MM.1S (cell line): ENCODE measurements at regions not wholly inside any gene's neighbourhood (a gene's known extent, or its start where the extent isn't known, plus 50 kb on each side); places are given as distances from the start of the nearest gene placed in this dataset.

Experiments used
- DNase-seq: peaks from one replicate; pipeline ENCODE4 v3.0.0-alpha.2; 2015
- H2AFZ ChIP-seq: fragments of 300-600 bp; sonication (generic); 2 replicates; pipeline ENCODE4 v1.6.0; 2016; ENCODE audit warnings: antibody characterized with exemption, low read length
- H3F3A ChIP-seq: fragments of 300-600 bp; sonication (generic); 2 replicates; pipeline ENCODE4 v1.6.1; 2016; ENCODE audit warnings: mild to moderate bottlenecking, antibody characterized with exemption, low read length, moderate library complexity, mixed read lengths; ENCODE audit not compliant: insufficient read depth
- H3K27ac ChIP-seq: fragments of 300-600 bp; sonication (generic); 2 replicates; pipeline ENCODE4 v1.5.1; 2016; ENCODE audit warnings: mild to moderate bottlenecking, low read length
- H3K27me3 ChIP-seq: fragments of 300-600 bp; sonication (generic); replicated peaks from 2 replicates; pipeline ENCODE4 v1.6.0; 2016; ENCODE audit warnings: low read length; ENCODE audit not compliant: insufficient read depth
- H3K36me3 ChIP-seq: fragments of 300-600 bp; sonication (generic); replicated peaks from 2 replicates; pipeline ENCODE4 v1.6.1; 2016; ENCODE audit warnings: mild to moderate bottlenecking, low read length, mixed read lengths; ENCODE audit not compliant: insufficient read depth
- H3K4me1 ChIP-seq: fragments of 300-600 bp; sonication (generic); 2 replicates; pipeline ENCODE4 v1.6.1; 2016; ENCODE audit warnings: low read length, mixed read lengths
- H3K4me2 ChIP-seq: fragments of 300-600 bp; sonication (generic); 2 replicates; pipeline ENCODE4 v1.6.0; 2016; ENCODE audit warnings: low read depth, low read length
- H3K4me3 ChIP-seq: fragments of 300-600 bp; sonication (generic); 2 replicates; pipeline ENCODE4 v1.5.1; 2016; ENCODE audit warnings: low read length, mixed read lengths
- H3K79me2 ChIP-seq: fragments of 300-600 bp; sonication (generic); 2 replicates; pipeline ENCODE4 v1.6.1; 2016; ENCODE audit warnings: mixed run types, low read length, mixed read lengths
- H3K9ac ChIP-seq: fragments of 300-600 bp; sonication (generic); 2 replicates; pipeline ENCODE4 v1.6.1; 2016; ENCODE audit warnings: low read length, mixed read lengths
- H3K9me2 ChIP-seq: fragments of 300-600 bp; sonication (generic); replicated peaks from 2 replicates; pipeline ENCODE4 v1.6.1; 2016; ENCODE audit warnings: mild to moderate bottlenecking, low read length, mixed read lengths; ENCODE audit not compliant: insufficient read depth
- H3K9me3 ChIP-seq: fragments of 300-600 bp; sonication (generic); replicated peaks from 2 replicates; pipeline ENCODE4 v1.6.1; 2016; ENCODE audit warnings: mild to moderate bottlenecking, low read length, mixed read lengths; ENCODE audit not compliant: insufficient read depth
- H4K20me1 ChIP-seq: fragments of 300-600 bp; sonication (generic); 2 replicates; pipeline ENCODE4 v1.6.1; 2016; ENCODE audit warnings: mild to moderate bottlenecking, low read length, moderate library complexity, mixed read lengths; ENCODE audit not compliant: insufficient read depth
- EZH2 ChIP-seq: fragments of 300-600 bp; sonication (generic); optimal IDR thresholded peaks from 2 replicates; pipeline ENCODE3; 2017; ENCODE audit warnings: low read depth, mild to moderate bottlenecking, antibody characterized with exemption, low read length, mixed read lengths
- EZH2phosphoT487 ChIP-seq: fragments of 300-600 bp; sonication (generic); IDR thresholded peaks from 2 replicates; pipeline ENCODE4 v1.6.1; 2018; ENCODE audit warnings: antibody characterized with exemption, low read length
- TF ChIP-seq, protein P1 (sequence below): fragments of 300-600 bp; sonication (generic); IDR thresholded peaks from 2 replicates; pipeline ENCODE4 v1.5.1; 2016; ENCODE audit warnings: antibody characterized with exemption, low read length, mixed read lengths

DNA sequence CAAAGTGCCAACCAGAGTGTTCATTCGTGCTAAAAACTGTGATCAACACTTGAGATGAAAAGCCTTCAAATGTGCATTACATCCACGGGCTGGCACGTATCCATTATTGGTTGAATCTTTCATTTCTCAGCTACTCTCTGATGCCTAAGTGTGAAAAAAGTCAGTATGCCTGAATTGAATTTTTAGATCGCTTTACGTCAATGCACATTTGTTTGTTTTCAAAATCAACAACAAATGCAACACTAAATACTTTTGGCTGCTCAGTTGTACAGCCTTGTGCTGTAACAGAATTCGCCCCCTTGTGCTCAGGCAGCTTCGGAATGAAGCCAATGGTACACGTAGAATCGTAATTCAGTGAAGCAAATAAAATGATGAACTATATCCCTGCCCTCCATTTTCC lies 446.5 kb upstream of the NRP1 start:
- H4K20me1 ChIP-seq = no peaks in the 10 kb centered on the region
- no peak overlapping the region for H3K4me2 ChIP-seq
- H3K9ac ChIP-seq = no peak overlapping the region
- no peak overlapping the region for H2AFZ ChIP-seq
- TF ChIP-seq EZH2 (no peak), EZH2phosphoT487 (no peak)
- TF ChIP-seq, protein P1, sequence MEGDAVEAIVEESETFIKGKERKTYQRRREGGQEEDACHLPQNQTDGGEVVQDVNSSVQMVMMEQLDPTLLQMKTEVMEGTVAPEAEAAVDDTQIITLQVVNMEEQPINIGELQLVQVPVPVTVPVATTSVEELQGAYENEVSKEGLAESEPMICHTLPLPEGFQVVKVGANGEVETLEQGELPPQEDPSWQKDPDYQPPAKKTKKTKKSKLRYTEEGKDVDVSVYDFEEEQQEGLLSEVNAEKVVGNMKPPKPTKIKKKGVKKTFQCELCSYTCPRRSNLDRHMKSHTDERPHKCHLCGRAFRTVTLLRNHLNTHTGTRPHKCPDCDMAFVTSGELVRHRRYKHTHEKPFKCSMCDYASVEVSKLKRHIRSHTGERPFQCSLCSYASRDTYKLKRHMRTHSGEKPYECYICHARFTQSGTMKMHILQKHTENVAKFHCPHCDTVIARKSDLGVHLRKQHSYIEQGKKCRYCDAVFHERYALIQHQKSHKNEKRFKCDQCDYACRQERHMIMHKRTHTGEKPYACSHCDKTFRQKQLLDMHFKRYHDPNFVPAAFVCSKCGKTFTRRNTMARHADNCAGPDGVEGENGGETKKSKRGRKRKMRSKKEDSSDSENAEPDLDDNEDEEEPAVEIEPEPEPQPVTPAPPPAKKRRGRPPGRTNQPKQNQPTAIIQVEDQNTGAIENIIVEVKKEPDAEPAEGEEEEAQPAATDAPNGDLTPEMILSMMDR = no peak
- H3K27ac ChIP-seq = no peak overlapping the region
- H3K4me3 ChIP-seq = no peak overlapping the region
- H3K79me2 ChIP-seq = no peaks in the 10 kb centered on the region
- no peaks in the 10 kb centered on the region for H3K9me3 ChIP-seq
- H3K27me3 ChIP-seq = no peaks in the 10 kb centered on the region
- H3K9me2 ChIP-seq = no peaks in the 10 kb centered on the region
- no peaks in the 10 kb centered on the region for H3K36me3 ChIP-seq
- H3F3A ChIP-seq = no peaks in the 10 kb centered on the region
- DNase-seq = no peak
- no peaks in the 10 kb centered on the region for H3K4me1 ChIP-seq

DNA sequence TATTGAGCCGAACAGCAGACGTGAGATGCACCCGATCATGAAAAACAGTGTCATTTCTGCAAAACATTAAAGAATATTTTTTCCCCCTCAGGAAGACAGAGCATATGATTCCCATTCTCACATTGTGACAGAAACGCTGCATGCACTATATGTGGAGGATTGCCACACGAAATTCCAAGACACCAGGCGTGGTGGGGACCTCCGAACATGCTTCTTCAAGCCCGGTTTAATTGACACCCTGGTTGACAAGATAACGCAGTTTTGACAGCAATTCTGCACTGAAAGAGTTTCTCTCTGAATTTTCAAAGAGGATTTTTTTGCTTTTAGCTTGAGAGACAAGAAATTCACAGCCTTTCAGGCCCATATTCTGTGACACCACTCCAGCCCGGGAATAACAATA lies 442.8 kb upstream of the NRP1 start:
- Histone ChIP-seq H2AFZ (no peak overlapping the region), H3K9me2 (no peaks in the 10 kb centered on the region), H3K36me3 (no peaks in the 10 kb centered on the region), H3K79me2 (no peaks in the 10 kb centered on the region), H3K4me1 (no peaks in the 10 kb centered on the region), H3K27ac (no peak overlapping the region), H3K27me3 (no peaks in the 10 kb centered on the region), H3K9ac (no peak overlapping the region), H3K4me3 (no peak overlapping the region), H3K4me2 (no peak overlapping the region), H3K9me3 (no peaks in the 10 kb centered on the region), H3F3A (no peaks in the 10 kb centered on the region), H4K20me1 (no peaks in the 10 kb centered on the region)
- no peak for DNase-seq
- TF ChIP-seq EZH2 = no peak
- TF ChIP-seq, protein P1 = no peak
- TF ChIP-seq EZH2phosphoT487 = no peak

DNA sequence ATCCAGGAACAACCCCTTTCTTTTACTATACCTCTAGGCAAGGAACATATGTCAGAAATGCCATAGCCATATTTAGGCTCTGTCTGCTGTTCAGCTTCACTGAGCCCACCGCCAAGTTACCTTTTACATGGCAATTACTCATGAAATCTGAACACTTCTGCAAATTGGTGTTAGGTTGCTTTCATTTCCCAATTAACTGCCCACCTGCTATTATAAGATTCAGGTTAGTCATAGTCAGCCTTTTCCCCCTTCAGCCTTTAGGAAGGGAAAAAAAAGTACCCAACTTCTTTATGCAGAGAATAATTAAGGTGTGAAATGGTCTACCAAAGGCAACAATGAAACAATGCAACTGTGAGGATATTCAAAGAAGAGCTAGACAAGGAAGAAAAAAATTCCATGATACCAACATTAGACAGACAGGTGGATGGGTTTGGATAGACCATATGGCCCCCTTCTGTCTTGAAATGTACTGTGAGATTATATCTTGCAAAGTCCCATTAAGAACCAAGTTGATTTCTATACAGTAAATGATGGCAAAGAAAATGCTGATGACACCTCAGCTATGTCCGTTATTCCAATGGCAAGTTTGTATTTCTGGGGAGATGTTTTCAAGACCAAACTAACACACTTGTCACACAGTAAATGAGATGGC lies 442.1 kb upstream of the NRP1 start:
- TF ChIP-seq EZH2 (no peak), EZH2phosphoT487 (no peak)
- TF ChIP-seq, protein P1 = no peak
- DNase-seq = no peak
- no peaks in the 10 kb centered on the region for H3K79me2 ChIP-seq

More for the DNA sequence above, 442.1 kb upstream of the NRP1 start:
- Histone ChIP-seq H3K9ac (no peak overlapping the region), H3K4me1 (no peaks in the 10 kb centered on the region), H3K4me2 (no peak overlapping the region), H3K36me3 (no peaks in the 10 kb centered on the region), H3K4me3 (no peak overlapping the region), H3K27me3 (no peaks in the 10 kb centered on the region), H3K9me2 (no peaks in the 10 kb centered on the region), H2AFZ (no peak overlapping the region), H3K27ac (no peak overlapping the region), H4K20me1 (no peaks in the 10 kb centered on the region), H3F3A (no peaks in the 10 kb centered on the region), H3K9me3 (no peaks in the 10 kb centered on the region)
